Hypothalamus (tissue), 51 donors: ENCODE measurements at regions not wholly inside any gene's neighbourhood (a gene's known extent, or its start where the extent isn't known, plus 50 kb on each side); places are given as distances from the start of the nearest gene placed in this dataset.

Experiments
- DNase-seq, 51 donors: peaks; one replicate each; lab custom pipeline; 2025; lab: John Stamatoyannopoulos, UW

GRCh38 chr16:66001432-66001831, 365.1 kb upstream of the CDH5 start:
- no peak for DNase-seq

- no peak for DNase-seq
Measured at GRCh38 chr16:65998443-65998842, 368.0 kb upstream of the CDH5 start.

DNA sequence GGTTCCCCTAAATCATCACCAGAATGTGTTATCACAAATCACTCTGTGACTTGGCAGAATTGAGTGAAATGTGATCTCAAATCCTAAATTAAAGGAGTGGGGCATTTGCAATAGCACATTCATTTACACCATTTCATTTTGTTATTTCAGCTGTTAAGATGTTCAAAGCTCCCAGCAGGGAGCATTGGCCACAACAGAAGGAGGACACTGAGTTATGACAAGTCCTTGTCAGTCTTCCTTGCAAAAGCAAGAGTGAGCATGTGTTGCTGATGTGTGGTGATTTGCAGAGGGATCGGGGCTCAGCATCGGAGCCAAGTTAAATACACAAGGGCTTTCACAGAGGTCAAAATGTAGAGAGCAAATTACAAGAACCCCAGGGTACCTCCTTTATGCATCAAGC, 372.2 kb upstream of the CDH5 start:
- no peak for DNase-seq

DNA sequence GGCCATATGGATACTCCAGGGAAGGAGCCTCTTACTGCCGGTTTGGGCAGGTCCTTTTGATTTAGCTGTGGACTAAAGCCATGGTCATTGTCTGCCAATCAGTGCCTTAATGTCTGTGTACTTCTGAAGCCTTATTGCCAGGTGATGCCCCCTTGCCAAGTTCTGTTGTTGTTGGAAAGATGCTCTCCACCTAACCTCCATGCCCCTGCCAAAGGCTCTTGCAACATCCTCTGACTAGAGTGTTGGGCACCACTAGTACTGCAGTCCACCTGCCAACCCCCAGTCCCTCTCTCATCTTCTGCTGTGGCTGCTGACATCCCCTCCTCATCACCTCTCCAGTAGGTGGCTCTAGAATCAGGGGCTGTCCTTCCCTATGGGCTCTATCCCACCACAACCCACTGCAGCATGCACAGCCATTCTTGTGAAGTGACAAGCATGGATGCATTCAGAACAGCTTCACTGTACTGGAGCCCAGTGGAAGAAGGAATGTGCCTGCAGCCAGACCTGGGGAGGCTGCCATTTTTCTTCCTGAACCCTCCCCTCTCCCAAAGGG, 375.3 kb upstream of the CDH5 start:
- no peak for DNase-seq

GRCh38 chr16:65989861-65990604, 376.5 kb upstream of the CDH5 start:
- no peak for DNase-seq

- no peak for DNase-seq
Measured at GRCh38 chr16:65988024-65988595, 378.4 kb upstream of the CDH5 start.

DNA sequence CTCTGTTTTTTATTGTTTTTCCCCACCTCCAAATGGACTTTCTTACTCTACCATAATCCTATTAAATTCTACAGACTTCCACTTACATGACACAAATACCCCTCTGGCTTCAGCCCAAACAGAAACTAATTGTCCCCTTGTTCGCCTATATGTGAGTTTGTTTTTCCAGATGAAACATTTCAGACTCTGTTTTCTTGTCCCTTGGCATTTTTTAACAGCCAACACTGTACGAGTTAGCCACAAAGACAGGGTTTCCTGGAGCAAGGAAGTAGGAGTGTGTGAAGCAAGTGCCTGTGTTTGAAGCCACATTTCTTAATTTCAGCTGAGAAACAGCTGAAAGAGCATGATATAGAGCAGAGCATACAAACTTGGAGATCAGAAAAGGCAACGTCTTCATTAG, 382.2 kb upstream of the CDH5 start:
- no peak for DNase-seq

DNA sequence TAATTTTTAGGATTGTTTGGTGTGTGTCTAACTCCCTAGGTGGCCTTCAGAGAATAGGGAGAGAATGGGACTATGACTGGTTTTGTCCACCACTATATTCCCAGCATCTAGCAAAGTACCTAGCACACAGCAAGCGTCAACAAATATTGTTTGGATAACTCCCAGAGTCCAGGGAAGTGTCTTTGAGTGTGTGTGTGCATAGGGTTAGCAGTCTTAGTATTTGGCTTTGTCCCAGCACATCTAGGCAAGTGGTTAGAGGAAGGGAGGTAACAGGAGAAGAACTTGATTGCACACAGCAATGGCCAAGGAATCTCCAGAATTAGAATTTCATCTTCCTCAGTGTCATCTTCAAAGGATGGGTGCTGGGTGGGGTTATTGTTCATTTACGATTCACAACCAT, 385.4 kb upstream of the CDH5 start:
- DNase-seq = no peak

DNA sequence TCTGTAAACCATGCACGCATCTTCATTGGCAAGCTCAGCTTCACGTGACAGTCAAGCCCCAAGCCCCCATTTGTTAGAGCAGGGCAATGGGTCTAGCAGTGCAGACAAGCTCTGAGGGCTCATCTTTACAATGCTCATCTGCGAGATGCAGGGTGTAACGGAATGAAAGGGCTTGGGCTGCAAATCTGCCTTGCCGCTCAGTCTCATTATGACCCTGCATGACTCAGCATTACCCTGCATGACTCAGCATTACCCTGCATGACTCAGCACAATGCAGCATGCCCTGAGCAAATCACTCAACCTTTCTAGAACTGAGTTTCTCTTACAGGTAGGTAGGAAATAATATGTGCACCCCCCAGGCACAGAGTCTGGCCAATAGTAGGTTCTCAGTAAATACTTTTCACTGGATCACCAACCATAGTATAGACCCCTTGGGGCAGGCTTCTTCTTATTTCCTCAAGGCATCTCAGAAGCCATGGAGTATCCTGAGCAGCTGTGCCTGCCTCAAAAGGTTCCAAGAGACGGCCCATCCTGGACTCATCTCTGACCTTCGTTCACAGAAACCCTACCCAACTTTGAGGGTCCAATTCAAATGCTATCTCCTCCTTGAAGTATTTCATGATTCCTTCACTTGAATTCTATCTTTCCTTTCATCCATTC, 391.3 kb upstream of the CDH5 start:
- no peak for DNase-seq

- no peak for DNase-seq
Measured at GRCh38 chr16:65967376-65967775, 399.1 kb upstream of the CDH5 start.

GRCh38 chr16:65965628-65966027, 400.9 kb upstream of the CDH5 start:
- no peak for DNase-seq

DNA sequence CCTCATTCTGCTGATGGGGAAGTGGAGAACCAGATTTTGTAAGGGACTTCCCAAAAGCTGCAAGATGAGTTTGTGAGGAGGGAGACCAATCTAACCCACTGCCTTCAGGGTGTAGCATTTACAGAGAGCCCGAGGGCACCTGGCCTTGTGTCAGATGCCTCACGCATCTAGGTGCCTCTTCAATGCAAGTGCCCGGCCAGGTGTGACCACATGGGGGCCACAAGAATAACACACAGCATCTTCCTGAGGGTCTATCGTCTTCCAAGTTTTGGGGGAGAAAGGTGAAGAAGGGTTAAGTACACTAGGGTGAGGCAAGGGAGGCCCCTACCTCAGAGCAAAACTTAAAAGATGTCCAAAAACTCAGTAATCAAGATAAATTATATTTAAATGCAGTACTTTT, 401.7 kb upstream of the CDH5 start:
- DNase-seq = no peak

DNA sequence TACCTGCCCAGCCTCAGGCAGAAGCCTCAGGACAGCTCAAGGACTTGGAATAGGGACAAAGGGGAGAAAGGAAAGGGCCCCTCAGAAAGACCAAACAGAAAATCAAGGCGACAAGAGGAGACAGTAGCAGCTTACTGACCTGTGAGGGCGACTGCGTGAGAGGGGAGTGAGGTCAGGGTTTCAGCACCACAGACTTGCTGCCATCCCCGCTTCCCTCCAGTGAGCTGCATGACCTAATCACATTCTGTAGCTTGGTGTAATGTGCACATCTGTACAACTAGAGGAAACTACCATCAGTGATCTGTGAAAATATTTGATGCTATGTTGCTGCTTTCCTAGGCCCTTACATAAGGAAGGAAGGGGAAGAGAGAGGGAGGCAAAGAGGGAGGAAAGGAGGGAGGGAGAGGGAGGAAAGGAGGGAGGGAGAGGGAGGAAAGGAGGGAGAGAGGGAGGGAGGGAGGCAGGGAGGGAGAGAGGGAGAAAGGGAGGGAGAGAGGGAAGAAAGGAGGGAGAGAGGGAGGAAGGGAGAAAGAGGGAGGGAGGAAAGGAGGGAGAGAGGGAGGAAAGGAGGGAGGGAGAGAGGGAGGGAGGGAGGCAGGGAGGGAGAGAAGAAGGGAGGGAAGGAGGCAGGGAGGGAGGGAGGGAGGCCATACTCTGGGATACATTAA, 404.9 kb upstream of the CDH5 start:
- no peak for DNase-seq

GRCh38 chr16:65959983-65960382, 406.5 kb upstream of the CDH5 start:
- no peak for DNase-seq

- DNase-seq = no peak
Measured at GRCh38 chr16:65958086-65958485, 408.4 kb upstream of the CDH5 start.

DNA sequence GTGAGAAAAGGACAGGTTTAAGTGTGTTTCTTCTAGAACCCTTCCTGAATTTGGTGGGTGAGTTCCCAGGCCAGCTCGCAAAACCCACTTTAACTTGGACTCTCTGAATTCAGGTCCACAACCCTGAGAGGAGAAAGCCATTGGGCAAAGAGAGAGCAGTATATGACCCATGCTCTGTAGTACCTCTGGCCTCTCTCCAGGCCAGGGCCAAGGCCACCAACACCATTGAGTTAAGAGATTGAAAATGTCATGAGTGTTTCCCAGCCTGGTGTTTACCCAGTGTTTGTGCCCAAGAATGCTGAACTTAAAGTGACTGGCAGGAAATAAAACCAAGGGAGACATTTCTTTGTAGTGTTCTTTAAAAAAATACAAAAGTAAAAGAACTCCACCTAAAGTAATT, 410.4 kb upstream of the CDH5 start:
- DNase-seq = no peak

GRCh38 chr16:65954446-65954845, 412.0 kb upstream of the CDH5 start:
- no peak for DNase-seq

DNA sequence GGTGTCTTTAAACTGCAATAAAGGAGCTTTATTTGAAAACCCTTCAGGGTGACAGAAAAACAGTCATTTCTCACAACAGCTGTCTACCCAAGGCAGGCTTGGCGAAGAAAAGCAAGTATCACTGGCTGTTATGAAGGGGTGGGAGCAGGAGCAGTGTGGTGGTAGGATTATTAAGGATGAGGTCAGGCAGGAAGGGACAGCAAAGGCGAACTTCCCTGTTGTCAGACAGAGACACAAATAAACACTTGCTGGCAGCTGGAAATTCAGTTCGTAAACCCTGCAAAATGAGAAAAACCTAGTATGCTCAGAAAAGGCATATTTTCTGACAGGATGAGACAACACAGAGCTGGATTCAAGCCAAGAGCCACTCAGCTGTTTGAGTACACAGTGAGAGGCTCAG, 416.3 kb upstream of the CDH5 start:
- DNase-seq = no peak

- DNase-seq = no peak
Measured at GRCh38 chr16:65948361-65948760, 418.1 kb upstream of the CDH5 start.

- DNase-seq = no peak
Measured at GRCh38 chr16:65947951-65948350, 418.5 kb upstream of the CDH5 start.

- DNase-seq = no peak
Measured at GRCh38 chr16:65945493-65945892, 421.0 kb upstream of the CDH5 start.
